ENCODE measurements at regions not wholly inside any gene's neighbourhood (a gene's known extent, or its start where the extent isn't known, plus 50 kb on each side); places are given as distances from the start of the nearest gene placed in this dataset.
A peak's percentile ranks its signal among the peaks of the same experiment; 100 is the strongest.

DNA sequence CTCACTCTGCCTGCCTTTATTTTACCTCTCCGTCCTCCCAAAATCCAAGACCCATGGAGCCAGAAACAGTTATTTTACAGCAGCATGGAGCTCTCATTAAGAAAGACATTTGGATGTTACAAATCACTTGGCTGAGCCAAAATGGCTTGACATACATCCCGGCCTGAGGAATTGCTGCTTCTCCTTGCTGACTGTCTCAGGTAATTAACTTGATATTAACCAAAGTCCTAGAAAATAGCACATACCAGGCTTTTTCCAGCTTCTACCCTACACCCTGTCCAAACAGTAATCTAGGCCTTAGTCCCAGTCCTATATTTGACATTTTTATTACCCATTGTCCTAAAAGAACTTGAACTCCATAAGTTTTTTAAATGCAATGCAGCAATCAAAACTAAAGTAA, 205.0 kb downstream of the TMX3 start:
- H3K27me3 ChIP-seq (ENCODE audit: control insufficient read depth, insufficient read depth, low read length), result no peaks in the 10 kb centered on the region
- H3K4me3 ChIP-seq (ENCODE audit: low read length), result no peak overlapping the region
- H3K36me3 ChIP-seq (ENCODE audit: control insufficient read depth, insufficient read depth, low read length), result no peaks in the 10 kb centered on the region
- H3K27ac ChIP-seq (ENCODE audit: low read depth, low read length), result no peak overlapping the region
- no peak overlapping the region for H3K9ac ChIP-seq (ENCODE audit: low read length)
- peaks cover 2% of the 10 kb centered on the region for H3K4me1 ChIP-seq (ENCODE audit: control insufficient read depth, insufficient read depth, low read length)

GRCh38 chr18:68507781-68508180, 207.1 kb downstream of the TMX3 start:
- no peak overlapping the region for H3K4me3 ChIP-seq (ENCODE audit: low read length)
- H3K4me1 ChIP-seq (ENCODE audit: control insufficient read depth, insufficient read depth, low read length), result peaks cover 2% of the 10 kb centered on the region
- no peak overlapping the region for H3K9ac ChIP-seq (ENCODE audit: low read length)
- H3K27ac ChIP-seq (ENCODE audit: low read depth, low read length), result no peak overlapping the region
- no peaks in the 10 kb centered on the region for H3K36me3 ChIP-seq (ENCODE audit: control insufficient read depth, insufficient read depth, low read length)
- H3K27me3 ChIP-seq (ENCODE audit: control insufficient read depth, insufficient read depth, low read length), result no peaks in the 10 kb centered on the region

DNA sequence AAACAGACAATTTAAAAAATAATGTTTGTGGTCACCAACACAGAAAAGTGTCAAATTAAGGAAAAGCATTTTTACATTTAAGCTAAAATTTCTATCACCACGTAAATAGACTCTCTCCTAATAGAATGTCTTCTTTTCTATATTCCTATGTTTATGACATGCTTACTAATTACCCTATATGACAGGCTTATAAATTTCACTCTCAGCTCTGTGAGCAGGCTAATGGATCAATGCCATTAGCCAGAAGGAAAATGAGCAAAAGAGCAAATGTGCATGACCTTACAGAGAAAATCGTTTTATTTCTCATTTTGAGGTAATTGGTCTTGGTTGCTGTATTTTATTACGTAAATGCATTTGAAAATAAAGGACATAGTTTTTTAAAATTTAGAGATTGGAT, 209.7 kb downstream of the TMX3 start:
- Histone ChIP-seq H3K9ac (ENCODE audit: low read length) (no peak overlapping the region), H3K36me3 (ENCODE audit: control insufficient read depth, insufficient read depth, low read length) (no peaks in the 10 kb centered on the region), H3K4me1 (ENCODE audit: control insufficient read depth, insufficient read depth, low read length) (peaks cover 2% of the 10 kb centered on the region), H3K4me3 (ENCODE audit: low read length) (no peak overlapping the region), H3K27me3 (ENCODE audit: control insufficient read depth, insufficient read depth, low read length) (no peaks in the 10 kb centered on the region), H3K27ac (ENCODE audit: low read depth, low read length) (no peak overlapping the region)

DNA sequence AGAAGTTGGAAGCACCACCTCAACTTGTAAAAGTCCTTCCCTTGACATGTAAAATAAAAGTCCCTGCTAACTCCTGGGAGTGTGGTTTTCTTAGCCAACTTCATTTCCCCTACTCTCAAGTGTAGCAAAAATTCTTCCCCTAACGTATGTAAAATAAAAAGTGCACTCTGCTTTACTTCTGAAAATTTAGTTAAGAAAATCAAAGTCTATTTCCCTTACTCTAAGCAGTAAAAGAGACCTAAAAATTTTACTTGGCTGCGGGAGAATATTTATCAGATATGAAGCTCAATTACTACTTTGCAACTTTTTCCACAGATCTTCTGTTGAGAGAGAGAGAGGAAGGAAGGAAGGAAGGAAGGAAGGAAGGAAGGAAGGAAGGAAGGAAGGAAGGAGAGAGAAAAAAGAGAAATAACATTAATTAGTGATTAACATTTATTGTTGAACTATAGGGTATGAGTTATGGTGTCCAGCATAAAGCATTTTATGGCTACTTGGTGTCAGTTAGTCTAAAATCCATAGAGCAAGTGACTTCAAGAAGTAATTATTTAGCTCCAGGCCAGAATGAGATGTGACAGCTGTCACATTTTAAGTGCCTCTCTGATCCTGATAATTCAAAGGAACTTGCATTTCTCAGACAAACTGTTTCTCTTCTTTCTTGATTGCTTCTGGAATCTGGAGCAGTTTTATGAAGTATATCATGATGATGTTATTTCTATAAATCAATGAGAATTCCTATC, 210.3 kb downstream of the TMX3 start:
- Histone ChIP-seq H3K27ac (ENCODE audit: low read depth, low read length) (no peak overlapping the region), H3K27me3 (ENCODE audit: control insufficient read depth, insufficient read depth, low read length) (no peaks in the 10 kb centered on the region), H3K4me3 (ENCODE audit: low read length) (no peak overlapping the region), H3K4me1 (ENCODE audit: control insufficient read depth, insufficient read depth, low read length) (peaks cover 2% of the 10 kb centered on the region), H3K9ac (ENCODE audit: low read length) (no peak overlapping the region), H3K36me3 (ENCODE audit: control insufficient read depth, insufficient read depth, low read length) (no peaks in the 10 kb centered on the region)

GRCh38 chr18:68500556-68500955, 214.4 kb downstream of the TMX3 start:
- no peaks in the 10 kb centered on the region for H3K36me3 ChIP-seq (ENCODE audit: control insufficient read depth, insufficient read depth, low read length)
- H3K4me1 ChIP-seq (ENCODE audit: control insufficient read depth, insufficient read depth, low read length), result no peaks in the 10 kb centered on the region
- H3K9ac ChIP-seq (ENCODE audit: low read length), result no peak overlapping the region
- no peaks in the 10 kb centered on the region for H3K27me3 ChIP-seq (ENCODE audit: control insufficient read depth, insufficient read depth, low read length)
- H3K4me3 ChIP-seq (ENCODE audit: low read length), result no peak overlapping the region
- H3K27ac ChIP-seq (ENCODE audit: low read depth, low read length), result no peak overlapping the region

DNA sequence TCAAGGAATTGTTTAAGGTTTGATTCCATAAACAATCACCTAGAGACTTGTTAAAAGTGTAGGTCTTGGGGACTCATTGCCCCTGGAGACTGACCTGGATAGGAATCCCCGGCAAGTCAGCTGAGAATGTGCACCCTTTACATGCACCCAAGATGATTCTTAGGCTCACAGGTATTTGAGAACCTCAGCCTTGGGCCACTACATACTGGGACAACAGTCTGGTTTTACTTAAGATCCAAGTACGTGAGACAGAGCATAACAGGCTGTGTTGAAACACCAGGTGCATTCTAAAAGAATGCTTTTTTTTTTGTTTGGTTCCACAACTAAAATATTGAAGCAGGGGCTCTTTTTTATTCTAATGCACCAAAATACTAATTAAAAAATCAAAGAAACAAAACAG, 215.8 kb downstream of the TMX3 start:
- no peak overlapping the region for H3K27ac ChIP-seq (ENCODE audit: low read depth, low read length)
- no peak overlapping the region for H3K4me3 ChIP-seq (ENCODE audit: low read length)
- H3K27me3 ChIP-seq (ENCODE audit: control insufficient read depth, insufficient read depth, low read length), result no peaks in the 10 kb centered on the region
- no peaks in the 10 kb centered on the region for H3K4me1 ChIP-seq (ENCODE audit: control insufficient read depth, insufficient read depth, low read length)
- H3K36me3 ChIP-seq (ENCODE audit: control insufficient read depth, insufficient read depth, low read length), result no peaks in the 10 kb centered on the region
- no peak overlapping the region for H3K9ac ChIP-seq (ENCODE audit: low read length)

DNA sequence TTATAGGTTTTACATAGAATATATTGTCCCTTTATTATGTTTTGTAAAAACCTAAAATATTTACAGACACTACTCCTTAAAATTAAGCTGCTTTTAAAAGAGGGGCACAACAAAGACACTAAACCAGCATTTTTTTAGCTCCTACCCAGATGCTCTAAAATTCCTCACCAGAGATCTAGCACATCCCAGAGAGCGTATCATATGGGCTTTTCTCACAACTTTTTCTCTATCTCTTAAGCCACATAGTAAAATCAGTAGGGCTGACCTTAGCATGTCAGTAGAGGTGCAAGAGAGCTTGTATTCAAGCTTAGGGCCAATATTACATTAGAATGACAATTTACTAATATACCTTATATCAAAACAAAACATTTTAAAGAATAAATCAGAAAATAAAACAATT, 216.3 kb downstream of the TMX3 start:
- H3K27ac ChIP-seq (ENCODE audit: low read depth, low read length), result no peak overlapping the region
- H3K4me3 ChIP-seq (ENCODE audit: low read length), result no peak overlapping the region
- no peak overlapping the region for H3K9ac ChIP-seq (ENCODE audit: low read length)
- no peaks in the 10 kb centered on the region for H3K27me3 ChIP-seq (ENCODE audit: control insufficient read depth, insufficient read depth, low read length)
- no peaks in the 10 kb centered on the region for H3K4me1 ChIP-seq (ENCODE audit: control insufficient read depth, insufficient read depth, low read length)
- H3K36me3 ChIP-seq (ENCODE audit: control insufficient read depth, insufficient read depth, low read length), result no peaks in the 10 kb centered on the region

DNA sequence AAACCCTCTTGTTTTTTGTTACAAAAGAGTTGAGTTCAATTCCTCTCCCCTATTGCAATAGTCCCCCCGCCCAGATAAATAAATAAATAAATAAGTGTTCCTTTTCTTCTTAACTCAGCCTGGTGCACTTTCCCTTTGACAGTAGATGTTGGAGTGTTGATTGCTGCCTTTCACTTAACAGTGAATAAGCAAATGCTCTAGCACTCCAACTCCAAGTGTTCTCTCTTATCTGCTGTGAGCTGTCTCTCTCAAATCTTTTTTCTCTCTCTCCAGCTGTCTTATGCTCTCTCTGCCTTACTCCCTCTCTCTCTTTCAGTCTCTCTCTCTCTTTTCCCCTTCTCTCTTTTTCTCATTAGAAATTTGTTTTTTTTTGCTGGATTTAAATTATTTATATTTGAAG, 216.7 kb downstream of the TMX3 start:
- Histone ChIP-seq H3K4me1 (ENCODE audit: control insufficient read depth, insufficient read depth, low read length) (no peaks in the 10 kb centered on the region), H3K9ac (ENCODE audit: low read length) (no peak overlapping the region), H3K36me3 (ENCODE audit: control insufficient read depth, insufficient read depth, low read length) (no peaks in the 10 kb centered on the region), H3K27ac (ENCODE audit: low read depth, low read length) (no peak overlapping the region), H3K27me3 (ENCODE audit: control insufficient read depth, insufficient read depth, low read length) (no peaks in the 10 kb centered on the region), H3K4me3 (ENCODE audit: low read length) (no peak overlapping the region)

DNA sequence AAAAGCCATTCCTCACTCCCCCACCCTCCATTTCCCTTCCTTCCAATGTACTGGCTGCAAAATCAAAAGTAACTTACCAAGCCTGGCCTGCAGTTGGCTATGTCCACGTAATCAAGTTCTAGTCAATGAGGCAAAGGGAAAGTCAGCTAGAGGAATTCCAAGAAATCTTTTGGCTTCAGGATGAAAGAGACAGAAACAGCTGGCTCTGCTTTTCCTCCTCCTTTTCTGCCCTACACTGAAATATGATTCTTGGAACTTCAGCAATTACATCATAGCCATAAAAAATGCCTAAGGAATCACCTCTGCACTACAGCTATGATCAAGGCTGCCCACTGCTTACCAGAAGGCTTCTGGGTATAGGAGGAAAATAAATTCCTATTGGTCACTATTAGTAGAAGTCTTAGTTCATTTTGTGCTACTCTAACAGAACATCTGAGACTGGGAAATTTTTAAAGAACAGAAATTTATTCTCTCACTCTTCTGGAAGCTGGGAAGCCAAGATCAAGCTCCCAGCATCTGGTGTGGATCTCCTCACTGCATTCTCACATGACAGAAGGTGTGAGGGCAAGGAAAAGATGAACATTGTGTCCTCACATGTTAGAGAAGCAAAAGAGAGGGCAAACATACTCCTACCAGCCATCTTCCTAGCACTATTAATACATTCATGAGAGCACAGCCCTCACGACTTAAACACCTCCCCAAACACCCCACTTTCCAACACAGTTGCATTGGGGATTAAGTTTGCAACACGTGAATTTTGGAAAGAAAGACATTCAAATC, 219.9 kb downstream of the TMX3 start:
- no peaks in the 10 kb centered on the region for H3K27me3 ChIP-seq (ENCODE audit: control insufficient read depth, insufficient read depth, low read length)
- H3K4me1 ChIP-seq (ENCODE audit: control insufficient read depth, insufficient read depth, low read length), result no peaks in the 10 kb centered on the region
- H3K27ac ChIP-seq (ENCODE audit: low read depth, low read length), result peak overlapping the region; percentile 51
- no peak overlapping the region for H3K4me3 ChIP-seq (ENCODE audit: low read length)
- no peaks in the 10 kb centered on the region for H3K36me3 ChIP-seq (ENCODE audit: control insufficient read depth, insufficient read depth, low read length)
- no peak overlapping the region for H3K9ac ChIP-seq (ENCODE audit: low read length)

DNA sequence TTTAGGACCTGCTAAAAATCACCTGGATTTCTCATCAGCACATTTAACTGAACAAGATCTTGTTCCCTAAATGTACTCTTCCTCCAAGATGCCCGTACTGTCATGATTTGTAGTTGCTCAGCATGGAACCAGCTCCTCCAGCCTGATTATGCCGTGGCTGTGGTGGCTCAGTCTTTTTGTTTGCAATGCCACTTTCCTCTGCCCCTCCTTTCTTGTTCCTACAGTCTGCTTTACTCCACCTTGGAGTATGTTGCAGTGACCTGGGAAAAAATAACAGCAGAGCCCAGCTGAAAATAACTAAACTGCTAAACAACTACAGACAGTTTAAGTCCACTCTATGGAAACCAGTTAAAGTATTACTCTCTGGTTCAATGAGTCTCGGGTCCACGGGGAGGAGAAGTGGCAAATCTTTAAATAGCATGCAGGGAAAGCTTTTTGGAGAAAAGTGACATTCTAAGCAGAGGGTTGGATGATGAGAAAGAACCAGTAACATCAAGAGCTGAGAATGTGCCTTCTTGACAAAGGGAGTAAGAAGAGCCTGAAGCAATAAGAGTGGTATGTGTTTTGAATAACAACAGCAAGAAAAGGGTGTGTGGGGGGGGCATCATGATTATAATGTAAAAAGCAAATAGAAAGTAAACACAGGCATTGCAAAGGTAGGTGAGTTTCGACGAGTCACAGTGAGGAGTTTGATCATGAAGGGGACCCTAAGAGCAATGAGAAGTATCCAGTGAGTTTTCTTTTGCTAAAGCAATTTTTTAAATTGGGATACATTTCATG, 225.7 kb downstream of the TMX3 start:
- Histone ChIP-seq H3K27ac (ENCODE audit: low read depth, low read length) (no peak overlapping the region), H3K36me3 (ENCODE audit: control insufficient read depth, insufficient read depth, low read length) (no peaks in the 10 kb centered on the region), H3K4me1 (ENCODE audit: control insufficient read depth, insufficient read depth, low read length) (no peaks in the 10 kb centered on the region), H3K9ac (ENCODE audit: low read length) (no peak overlapping the region), H3K27me3 (ENCODE audit: control insufficient read depth, insufficient read depth, low read length) (no peaks in the 10 kb centered on the region), H3K4me3 (ENCODE audit: low read length) (no peak overlapping the region)

DNA sequence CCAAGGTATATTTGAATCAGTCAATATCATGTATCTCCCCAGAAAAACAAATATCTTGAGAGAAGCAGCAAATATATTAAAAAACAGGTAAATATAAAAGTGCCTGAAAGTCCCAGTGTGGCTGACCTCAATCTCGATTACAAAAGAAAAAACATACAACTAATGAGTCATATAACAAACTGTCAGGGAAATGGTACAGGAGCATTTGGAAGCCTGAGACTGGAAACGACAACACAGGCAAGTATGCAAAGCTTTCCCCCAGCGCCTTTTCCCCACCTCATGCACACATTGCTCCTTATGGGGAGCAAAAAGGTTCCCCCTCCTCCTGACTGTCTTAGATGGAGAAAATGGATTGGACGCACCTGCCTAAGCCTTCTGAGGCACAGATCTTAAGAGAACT, 230.7 kb downstream of the TMX3 start:
- Histone ChIP-seq H3K27me3 (ENCODE audit: control insufficient read depth, insufficient read depth, low read length) (no peaks in the 10 kb centered on the region), H3K4me1 (ENCODE audit: control insufficient read depth, insufficient read depth, low read length) (no peaks in the 10 kb centered on the region), H3K9ac (ENCODE audit: low read length) (no peak overlapping the region), H3K27ac (ENCODE audit: low read depth, low read length) (no peak overlapping the region), H3K4me3 (ENCODE audit: low read length) (no peak overlapping the region), H3K36me3 (ENCODE audit: control insufficient read depth, insufficient read depth, low read length) (no peaks in the 10 kb centered on the region)

DNA sequence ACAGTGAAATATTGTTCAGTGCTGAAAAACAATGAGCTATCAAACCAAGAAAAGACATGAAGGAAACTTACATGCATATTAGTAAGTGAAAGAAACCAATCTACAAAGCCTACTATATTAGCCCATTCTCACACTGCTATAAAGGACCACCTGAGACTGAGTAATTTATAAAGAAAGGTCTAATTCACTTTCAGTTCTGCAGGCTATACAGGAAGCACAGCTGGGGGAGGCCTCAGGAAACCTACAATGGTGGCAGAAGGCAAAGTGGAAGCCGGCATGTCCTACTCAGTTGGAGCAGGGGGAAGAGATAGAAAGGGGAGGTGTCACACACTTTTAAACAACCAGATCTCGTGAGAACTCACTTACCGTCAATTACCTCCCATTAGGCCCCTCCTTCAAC, 232.1 kb downstream of the TMX3 start:
- Histone ChIP-seq H3K27ac (ENCODE audit: low read depth, low read length) (no peak overlapping the region), H3K4me3 (ENCODE audit: low read length) (no peak overlapping the region), H3K4me1 (ENCODE audit: control insufficient read depth, insufficient read depth, low read length) (no peaks in the 10 kb centered on the region), H3K36me3 (ENCODE audit: control insufficient read depth, insufficient read depth, low read length) (no peaks in the 10 kb centered on the region), H3K27me3 (ENCODE audit: control insufficient read depth, insufficient read depth, low read length) (no peaks in the 10 kb centered on the region), H3K9ac (ENCODE audit: low read length) (no peak overlapping the region)
